ENCODE measurements at regions not wholly inside any gene's neighbourhood (a gene's known extent, or its start where the extent isn't known, plus 50 kb on each side); places are given as distances from the start of the nearest gene placed in this dataset.

DNA sequence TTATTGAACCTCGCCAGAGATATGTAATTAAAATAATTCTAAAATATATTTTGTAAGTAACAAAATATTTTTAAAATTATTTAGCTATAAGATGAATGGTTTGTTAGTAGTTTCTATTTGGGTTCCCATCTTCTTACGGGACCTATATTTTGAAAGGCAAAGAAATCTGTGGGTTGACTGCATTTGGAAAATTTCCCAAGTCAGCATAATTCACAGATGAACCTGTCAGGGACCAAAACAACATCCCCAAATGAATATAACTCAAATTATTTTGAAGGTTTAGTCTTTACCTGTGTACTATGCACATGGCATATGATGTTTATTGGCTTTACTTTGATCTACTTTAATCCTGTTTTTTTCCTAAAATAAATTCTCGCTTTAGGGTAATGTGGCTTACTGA, 607.4 kb upstream of the JAG1 start:
- TF ChIP-seq, protein P1, sequence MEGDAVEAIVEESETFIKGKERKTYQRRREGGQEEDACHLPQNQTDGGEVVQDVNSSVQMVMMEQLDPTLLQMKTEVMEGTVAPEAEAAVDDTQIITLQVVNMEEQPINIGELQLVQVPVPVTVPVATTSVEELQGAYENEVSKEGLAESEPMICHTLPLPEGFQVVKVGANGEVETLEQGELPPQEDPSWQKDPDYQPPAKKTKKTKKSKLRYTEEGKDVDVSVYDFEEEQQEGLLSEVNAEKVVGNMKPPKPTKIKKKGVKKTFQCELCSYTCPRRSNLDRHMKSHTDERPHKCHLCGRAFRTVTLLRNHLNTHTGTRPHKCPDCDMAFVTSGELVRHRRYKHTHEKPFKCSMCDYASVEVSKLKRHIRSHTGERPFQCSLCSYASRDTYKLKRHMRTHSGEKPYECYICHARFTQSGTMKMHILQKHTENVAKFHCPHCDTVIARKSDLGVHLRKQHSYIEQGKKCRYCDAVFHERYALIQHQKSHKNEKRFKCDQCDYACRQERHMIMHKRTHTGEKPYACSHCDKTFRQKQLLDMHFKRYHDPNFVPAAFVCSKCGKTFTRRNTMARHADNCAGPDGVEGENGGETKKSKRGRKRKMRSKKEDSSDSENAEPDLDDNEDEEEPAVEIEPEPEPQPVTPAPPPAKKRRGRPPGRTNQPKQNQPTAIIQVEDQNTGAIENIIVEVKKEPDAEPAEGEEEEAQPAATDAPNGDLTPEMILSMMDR (conservative IDR thresholded peaks at IDR 0.05; ENCODE audit: low read depth, low read length), result no peak

DNA sequence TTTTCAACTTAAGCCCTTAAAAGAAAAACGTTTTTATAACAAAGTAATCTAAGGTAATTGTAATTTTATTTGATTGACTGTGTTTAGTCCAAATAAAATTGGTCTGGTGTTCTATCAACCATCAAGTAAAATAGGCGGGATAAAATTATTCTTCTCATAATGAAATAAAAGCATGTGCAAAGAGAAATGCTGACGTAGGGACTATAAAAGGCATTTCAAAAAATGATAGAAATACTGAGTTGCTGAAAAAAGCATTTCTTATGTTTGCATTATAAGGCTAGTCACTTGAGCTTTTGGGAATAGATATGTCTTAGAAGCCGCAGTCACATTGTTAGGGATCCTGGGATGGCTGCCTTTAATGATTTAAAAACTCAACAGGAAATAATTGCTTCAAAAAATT, 608.0 kb upstream of the JAG1 start:
- TF ChIP-seq, protein P1 (conservative IDR thresholded peaks at IDR 0.05; ENCODE audit: low read depth, low read length), result no peak
- no peak for DNase-seq (ENCODE audit: low read depth)

More for the DNA sequence above, 607.4 kb upstream of the JAG1 start:
- no peak overlapping the region for H3K4me3 ChIP-seq (ENCODE audit: low read length)
- no peak for DNase-seq (ENCODE audit: low read depth)

DNA sequence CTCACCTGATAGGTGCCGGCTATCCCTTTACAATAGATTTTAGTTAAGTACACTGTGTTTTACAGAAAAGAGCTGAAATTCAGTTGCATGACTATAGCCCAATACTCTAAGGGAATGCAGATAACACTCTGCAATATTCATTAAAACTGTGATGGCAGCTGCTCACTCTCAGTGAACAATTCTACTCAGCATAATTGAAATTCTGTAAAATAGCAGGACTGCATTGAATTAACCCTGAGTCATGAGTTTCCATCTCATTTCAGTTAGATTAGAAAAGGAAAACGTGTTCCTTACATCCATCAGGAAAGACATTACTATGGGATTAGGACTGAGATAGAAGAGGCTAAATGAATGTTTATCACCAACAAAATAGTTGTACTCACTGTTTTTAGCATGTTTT, 613.3 kb upstream of the JAG1 start:
- TF ChIP-seq, protein P1 (conservative IDR thresholded peaks at IDR 0.05; ENCODE audit: low read depth, low read length), result no peak

More for the DNA sequence above, 608.0 kb upstream of the JAG1 start:
- no peak overlapping the region for H3K4me3 ChIP-seq (ENCODE audit: low read length)

GRCh38 chr20:11296221-11296620, 621.5 kb upstream of the BTBD3 start:
- H3K4me3 ChIP-seq (ENCODE audit: low read length), result no peak overlapping the region
- TF ChIP-seq, protein P1 (conservative IDR thresholded peaks at IDR 0.05; ENCODE audit: low read depth, low read length), result no peak
- DNase-seq (ENCODE audit: low read depth), result no peak

More for the DNA sequence above, 613.3 kb upstream of the JAG1 start:
- no peak overlapping the region for H3K4me3 ChIP-seq (ENCODE audit: low read length)
- no peak for DNase-seq (ENCODE audit: low read depth)

DNA sequence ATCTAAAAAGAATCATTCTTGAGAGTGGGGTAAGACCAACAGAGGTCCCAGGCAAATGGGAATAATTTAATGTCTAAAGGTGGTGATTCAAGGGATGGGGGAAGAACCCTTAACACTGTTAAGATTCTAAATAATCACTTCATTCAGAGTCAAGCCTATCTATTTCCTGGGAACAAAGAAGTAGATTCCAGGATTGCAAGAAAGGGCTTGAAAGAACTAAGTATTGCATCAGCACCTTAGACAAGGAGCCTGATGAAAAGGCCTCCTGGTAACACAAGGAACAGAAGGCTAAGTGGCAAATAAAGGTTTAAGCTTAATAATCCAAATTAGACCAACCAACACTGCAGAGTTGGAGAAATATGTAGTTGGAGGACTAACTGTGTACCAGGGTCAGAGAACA, 620.7 kb upstream of the BTBD3 start:
- DNase-seq (ENCODE audit: low read depth), result no peak
- TF ChIP-seq, protein P1 (conservative IDR thresholded peaks at IDR 0.05; ENCODE audit: low read depth, low read length), result no peak
- no peak overlapping the region for H3K4me3 ChIP-seq (ENCODE audit: low read length)

GRCh38 chr20:11301699-11302098, 616.0 kb upstream of the BTBD3 start:
- TF ChIP-seq, protein P1 (conservative IDR thresholded peaks at IDR 0.05; ENCODE audit: low read depth, low read length), result no peak
- no peak for DNase-seq (ENCODE audit: low read depth)
- no peak overlapping the region for H3K4me3 ChIP-seq (ENCODE audit: low read length)

GRCh38 chr20:11302436-11302835, 615.3 kb upstream of the BTBD3 start:
- no peak overlapping the region for H3K4me3 ChIP-seq (ENCODE audit: low read length)
- no peak for DNase-seq (ENCODE audit: low read depth)
- TF ChIP-seq, protein P1 (conservative IDR thresholded peaks at IDR 0.05; ENCODE audit: low read depth, low read length), result no peak
